Parathyroid adenoma (tissue), 2 donors: ENCODE measurements at regions not wholly inside any gene's neighbourhood (a gene's known extent, or its start where the extent isn't known, plus 50 kb on each side); places are given as distances from the start of the nearest gene placed in this dataset.

ENCODE experiments used
- H2AFZ ChIP-seq: fragments of 300-600 bp; sonication (generic); one replicate; pipeline ENCODE4 v1.7.0; 2017; ENCODE audit warnings: antibody characterized with exemption, mild to moderate bottlenecking
- H3K27ac ChIP-seq: fragments of 300-600 bp; sonication (generic); one replicate; pipeline ENCODE4 v1.7.0; 2017
- H3K27me3 ChIP-seq: fragments of 300-600 bp; sonication (generic); one replicate; pipeline ENCODE4 v1.7.0; 2017; ENCODE audit warnings: low read length; ENCODE audit not compliant: control insufficient read depth, insufficient read depth
- H3K36me3 ChIP-seq: fragments of 300-600 bp; sonication (generic); one replicate; pipeline ENCODE4 v1.7.0; 2017; ENCODE audit warnings: low read length; ENCODE audit not compliant: control insufficient read depth, insufficient read depth
- H3K4me1 ChIP-seq: fragments of 300-600 bp; sonication (generic); one replicate; pipeline ENCODE4 v1.7.0; 2017; ENCODE audit warnings: control low read depth
- H3K4me2 ChIP-seq: fragments of 300-600 bp; sonication (generic); one replicate; pipeline ENCODE4 v1.7.0; 2017; ENCODE audit warnings: low read length
- H3K4me3 ChIP-seq: fragments of 300-600 bp; sonication (generic); one replicate; pipeline ENCODE4 v1.7.0; 2017; ENCODE audit warnings: low read depth, low read length
- H3K79me2 ChIP-seq: fragments of 300-600 bp; sonication (generic); one replicate; pipeline ENCODE4 v1.7.0; 2017; ENCODE audit warnings: control low read depth
- H3K9ac ChIP-seq: fragments of 300-600 bp; sonication (generic); one replicate; pipeline ENCODE4 v1.7.0; 2017; ENCODE audit warnings: mild to moderate bottlenecking
- H3K9me3 ChIP-seq: fragments of 300-600 bp; sonication (generic); one replicate; pipeline ENCODE4 v1.7.0; 2017; ENCODE audit warnings: low read length; ENCODE audit not compliant: control insufficient read depth
- CTCF ChIP-seq: fragments of 300-600 bp; sonication (generic); IDR thresholded peaks from one replicate; pipeline ENCODE4 v1.7.0; 2017; ENCODE audit warnings: antibody characterized with exemption, mild to moderate bottlenecking
- donor health status: primary hyperparathyroidism.

GRCh38 chr14:37842106-37842505, 246.7 kb downstream of the TTC6 start:
- no peaks in the 10 kb centered on the region for H3K79me2 ChIP-seq
- H3K9ac ChIP-seq: no peak overlapping the region
- H2AFZ ChIP-seq: no peak overlapping the region
- H3K36me3 ChIP-seq: no peaks in the 10 kb centered on the region
- TF ChIP-seq CTCF: no peak
- H3K27ac ChIP-seq: no peak overlapping the region
- no peak overlapping the region for H3K4me3 ChIP-seq
- H3K4me2 ChIP-seq: no peak overlapping the region
- no peaks in the 10 kb centered on the region for H3K9me3 ChIP-seq
- no peaks in the 10 kb centered on the region for H3K4me1 ChIP-seq
- no peaks in the 10 kb centered on the region for H3K27me3 ChIP-seq

- Histone ChIP-seq H3K4me3 (no peak overlapping the region), H3K27ac (no peak overlapping the region), H3K9ac (no peak overlapping the region), H3K9me3 (no peaks in the 10 kb centered on the region), H2AFZ (no peak overlapping the region), H3K79me2 (no peaks in the 10 kb centered on the region), H3K4me2 (no peak overlapping the region), H3K27me3 (no peaks in the 10 kb centered on the region), H3K36me3 (no peaks in the 10 kb centered on the region), H3K4me1 (no peaks in the 10 kb centered on the region)
- TF ChIP-seq CTCF: no peak
Observed at GRCh38 chr14:37843954-37844607, 248.7 kb downstream of the TTC6 start.

- H3K79me2 ChIP-seq: no peaks in the 10 kb centered on the region
- no peaks in the 10 kb centered on the region for H3K27me3 ChIP-seq
- H3K27ac ChIP-seq: no peak overlapping the region
- no peaks in the 10 kb centered on the region for H3K9me3 ChIP-seq
- H2AFZ ChIP-seq: no peak overlapping the region
- TF ChIP-seq CTCF: no peak
- no peak overlapping the region for H3K4me2 ChIP-seq
- H3K9ac ChIP-seq: no peak overlapping the region
- no peaks in the 10 kb centered on the region for H3K4me1 ChIP-seq
- no peaks in the 10 kb centered on the region for H3K36me3 ChIP-seq
- no peak overlapping the region for H3K4me3 ChIP-seq
Observed at GRCh38 chr14:37844614-37845013, 249.2 kb downstream of the TTC6 start.

DNA sequence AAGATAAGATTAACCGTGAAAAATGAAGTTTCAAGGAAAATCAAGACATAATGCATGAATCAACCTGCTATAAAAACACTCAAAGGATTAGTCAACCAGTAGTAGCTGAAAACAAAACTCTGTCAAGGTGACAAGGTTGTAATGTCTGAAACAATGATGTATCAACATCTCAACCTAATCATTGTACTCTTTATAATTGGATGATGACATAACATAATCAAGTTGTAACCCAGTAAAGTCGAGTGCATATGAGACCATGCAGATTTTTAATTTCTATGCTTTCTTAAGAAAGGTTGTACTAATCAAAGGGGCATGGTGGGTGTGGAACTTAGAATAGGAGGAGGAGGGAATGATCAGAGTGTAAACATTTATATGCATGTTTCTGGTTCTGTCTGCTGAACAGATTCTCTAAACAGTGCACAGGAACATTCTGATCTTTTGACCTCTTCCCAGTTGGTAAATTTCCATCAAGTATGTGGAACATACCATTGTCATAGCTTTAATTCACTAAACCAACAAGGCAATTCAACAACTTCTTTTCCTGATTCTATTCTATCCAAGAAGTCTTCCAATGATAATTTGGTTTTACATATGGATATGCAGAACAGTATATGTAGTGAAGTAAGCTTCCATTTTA, 253.7 kb downstream of the TTC6 start:
- no peaks in the 10 kb centered on the region for H3K27me3 ChIP-seq
- H3K4me1 ChIP-seq: no peaks in the 10 kb centered on the region
- no peak for TF ChIP-seq CTCF
- H3K4me2 ChIP-seq: no peak overlapping the region
- H2AFZ ChIP-seq: no peak overlapping the region
- H3K27ac ChIP-seq: no peak overlapping the region
- no peak overlapping the region for H3K9ac ChIP-seq
- H3K36me3 ChIP-seq: no peaks in the 10 kb centered on the region
- no peak overlapping the region for H3K4me3 ChIP-seq
- H3K9me3 ChIP-seq: no peaks in the 10 kb centered on the region
- no peaks in the 10 kb centered on the region for H3K79me2 ChIP-seq

DNA sequence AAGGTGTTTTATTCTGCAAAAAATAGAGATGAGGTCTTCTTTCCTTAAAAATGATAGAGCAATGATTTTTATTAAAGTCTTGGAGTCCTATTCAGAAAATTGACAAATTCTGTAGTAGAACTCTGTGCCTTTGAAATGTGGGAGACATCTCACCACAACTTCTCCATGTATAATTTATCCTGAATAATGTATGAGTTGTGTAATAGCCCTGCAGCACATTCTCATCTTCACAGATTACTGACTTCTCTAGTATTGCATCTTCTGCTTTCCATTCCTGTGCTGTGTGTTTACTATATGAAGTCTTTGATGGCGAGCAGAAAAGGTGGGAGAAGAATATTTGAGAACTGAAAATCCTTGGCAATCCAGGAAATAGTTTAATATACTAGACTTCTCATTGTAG, 255.6 kb downstream of the TTC6 start:
- H3K4me3 ChIP-seq: no peak overlapping the region
- no peak overlapping the region for H3K9ac ChIP-seq
- H3K9me3 ChIP-seq: no peaks in the 10 kb centered on the region
- H3K36me3 ChIP-seq: no peaks in the 10 kb centered on the region
- no peak overlapping the region for H3K27ac ChIP-seq
- TF ChIP-seq CTCF: no peak
- H3K4me1 ChIP-seq: no peaks in the 10 kb centered on the region
- no peaks in the 10 kb centered on the region for H3K79me2 ChIP-seq
- H3K4me2 ChIP-seq: no peak overlapping the region
- no peaks in the 10 kb centered on the region for H3K27me3 ChIP-seq
- H2AFZ ChIP-seq: no peak overlapping the region
